ENCODE measurements at regions not wholly inside any gene's neighbourhood (a gene's known extent, or its start where the extent isn't known, plus 50 kb on each side); places are given as distances from the start of the nearest gene placed in this dataset.

- no peak for DNase-seq (ENCODE audit: low spot score)
- no peak overlapping the region for H3K27ac ChIP-seq
- H3K4me1 ChIP-seq: no peaks in the 10 kb centered on the region
- no peaks in the 10 kb centered on the region for H3K27me3 ChIP-seq
- no peaks in the 10 kb centered on the region for H3K9me3 ChIP-seq
- no peaks in the 10 kb centered on the region for H3K36me3 ChIP-seq
- no peak for TF ChIP-seq CTCF (IDR thresholded peaks at IDR 0.05)
- H3K4me3 ChIP-seq: no peak overlapping the region
Measured at GRCh38 chr9:71479621-71480020, 288.7 kb downstream of the CEMIP2 start.

- Histone ChIP-seq H3K27me3 (no peaks in the 10 kb centered on the region), H3K27ac (no peak overlapping the region), H3K9me3 (no peaks in the 10 kb centered on the region), H3K4me3 (no peak overlapping the region), H3K36me3 (no peaks in the 10 kb centered on the region), H3K4me1 (no peaks in the 10 kb centered on the region)
- no peak for DNase-seq (ENCODE audit: low spot score)
- no peak for TF ChIP-seq CTCF (IDR thresholded peaks at IDR 0.05)
Measured at GRCh38 chr9:71472400-71472799, 295.9 kb downstream of the CEMIP2 start.

GRCh38 chr9:71465392-71465791 lies 302.9 kb downstream of the CEMIP2 start:
- Histone ChIP-seq H3K4me1 (no peaks in the 10 kb centered on the region), H3K4me3 (no peak overlapping the region), H3K27me3 (no peaks in the 10 kb centered on the region), H3K36me3 (no peaks in the 10 kb centered on the region), H3K9me3 (no peaks in the 10 kb centered on the region), H3K27ac (no peak overlapping the region)
- no peak for DNase-seq (ENCODE audit: low spot score)
- TF ChIP-seq CTCF (IDR thresholded peaks at IDR 0.05): no peak

- H3K9me3 ChIP-seq: no peaks in the 10 kb centered on the region
- DNase-seq (ENCODE audit: low spot score): no peak
- H3K27me3 ChIP-seq: no peaks in the 10 kb centered on the region
- TF ChIP-seq CTCF (IDR thresholded peaks at IDR 0.05): no peak
- no peak overlapping the region for H3K4me3 ChIP-seq
- H3K36me3 ChIP-seq: no peaks in the 10 kb centered on the region
- no peaks in the 10 kb centered on the region for H3K4me1 ChIP-seq
- no peak overlapping the region for H3K27ac ChIP-seq
Measured at GRCh38 chr9:71459082-71459481, 309.2 kb downstream of the CEMIP2 start.

GRCh38 chr9:71446473-71447411 lies 321.6 kb downstream of the CEMIP2 start:
- TF ChIP-seq CTCF (IDR thresholded peaks at IDR 0.05): no peak
- H3K27ac ChIP-seq: no peak overlapping the region
- H3K4me3 ChIP-seq: peak overlapping the region in 1 of 2 donors; percentile 36
- peaks cover 0 to 5% of the 10 kb centered on the region in 2 donors for H3K27me3 ChIP-seq
- peaks cover 0 to 8% of the 10 kb centered on the region in 2 donors for H3K4me1 ChIP-seq
- DNase-seq (ENCODE audit: low spot score): no peak
- no peaks in the 10 kb centered on the region for H3K36me3 ChIP-seq
- H3K9me3 ChIP-seq: peaks cover 0 to 6% of the 10 kb centered on the region in 2 donors

All from right atrium auricular region (tissue), 2 donors.